WTC11 (cell line): ENCODE measurements at regions not wholly inside any gene's neighbourhood (a gene's known extent, or its start where the extent isn't known, plus 50 kb on each side); places are given as distances from the start of the nearest gene placed in this dataset.

ENCODE experiments used
- ATAC-seq: fragments of 200-7000 bp; cut with Tn5 transposase; 2 replicates; pipeline ENCODE4 v1.10.0; 2021; ENCODE audit warnings: mild to moderate bottlenecking, moderate library complexity
- CTCF ChIA-PET: fragments of 300-600 bp; sonication (Branson Sonifier 250); formaldehyde crosslinking; loops from one replicate; lab custom pipeline; 2021; ENCODE audit warnings: antibody characterized with exemption; lab: Charles Lee
- POLR2A ChIA-PET: fragments of 350-600 bp; sonication (Branson Sonifier 250); formaldehyde crosslinking; loops from one replicate; lab custom pipeline; 2021; ENCODE audit warnings: antibody characterized with exemption; lab: Charles Lee
- DNase-seq: peaks from one replicate; pipeline ENCODE4 v3.0.0; 2021; ENCODE audit warnings: low spot score
- H3K27ac Mint-ChIP-seq: 2 replicates; pipeline ENCODE4 v1.8.0; 2021; ENCODE audit warnings: mixed read lengths
- H3K27me3 Mint-ChIP-seq: 2 replicates; pipeline ENCODE4 v1.8.0; 2021; ENCODE audit warnings: low read depth, mild to moderate bottlenecking, moderate library complexity, mixed read lengths
- H3K36me3 Mint-ChIP-seq: 2 replicates; pipeline ENCODE4 v1.8.0; 2021; ENCODE audit warnings: mixed read lengths
- H3K4me1 Mint-ChIP-seq: 2 replicates; pipeline ENCODE4 v1.8.0; 2022; ENCODE audit warnings: mixed read lengths
- H3K4me3 Mint-ChIP-seq: 2 replicates; pipeline ENCODE4 v1.8.0; 2021; ENCODE audit warnings: mild to moderate bottlenecking, moderate library complexity, mixed read lengths
- H3K9me3 Mint-ChIP-seq: 2 replicates; pipeline ENCODE4 v1.8.0; 2021; ENCODE audit warnings: mixed read lengths
- FOXP4 ChIP-seq: sonication (generic); formaldehyde crosslinking; IDR thresholded peaks from 2 replicates; pipeline ENCODE4 v1.8.0; 2022; ENCODE audit warnings: mild to moderate bottlenecking, missing genetic modification reagents
- GTF2I ChIP-seq: fragments of 250-450 bp; sonication (Bioruptor Pico); conservative IDR thresholded peaks from 2 replicates; pipeline ENCODE4 v1.4.0; 2021; ENCODE audit warnings: mild to moderate bottlenecking
- MXD4 ChIP-seq: fragments of 250-450 bp; sonication (Bioruptor Pico); IDR thresholded peaks from 2 replicates; pipeline ENCODE4 v1.8.0; 2021; ENCODE audit warnings: mild to moderate bottlenecking, moderate library complexity, borderline replicate concordance
- RELA ChIP-seq: sonication (generic); formaldehyde crosslinking; IDR thresholded peaks from 2 replicates; pipeline ENCODE4 v1.8.1; 2022; ENCODE audit warnings: missing genetic modification reagents, mild to moderate bottlenecking, borderline replicate concordance
- USF1 ChIP-seq: sonication (generic); formaldehyde crosslinking; IDR thresholded peaks from 2 replicates; pipeline ENCODE4 v1.8.0; 2022; ENCODE audit warnings: mild to moderate bottlenecking, missing genetic modification reagents
- ZNF423 ChIP-seq: fragments of 250-450 bp; sonication (Bioruptor Pico); IDR thresholded peaks from 2 replicates; pipeline ENCODE4 v2.1.2; 2022; ENCODE audit warnings: mild to moderate bottlenecking, moderate library complexity
- ZNF532 ChIP-seq: fragments of 250-450 bp; sonication (Bioruptor Pico); IDR thresholded peaks from 2 replicates; pipeline ENCODE4 v1.9.0; 2021; ENCODE audit warnings: mild to moderate bottlenecking, borderline replicate concordance
- TF ChIP-seq, protein P1 (sequence below): fragments of 250-450 bp; sonication (Bioruptor Pico); IDR thresholded peaks from 2 replicates; pipeline ENCODE4 v2.1.2; 2022; ENCODE audit warnings: mild to moderate bottlenecking, moderate library complexity
- TF ChIP-seq, protein P2 (sequence below): sonication (generic); formaldehyde crosslinking; IDR thresholded peaks from 2 replicates; pipeline ENCODE4 v1.8.1; 2022; ENCODE audit warnings: missing genetic modification reagents, borderline replicate concordance
- TF ChIP-seq, protein P3 (sequence below): sonication (generic); formaldehyde crosslinking; IDR thresholded peaks from 2 replicates; pipeline ENCODE4 v1.8.0; 2022; ENCODE audit warnings: missing genetic modification reagents
- TF ChIP-seq, protein P4 (sequence below): sonication (generic); formaldehyde crosslinking; IDR thresholded peaks from 2 replicates; pipeline ENCODE4 v1.8.0; 2023; ENCODE audit warnings: missing genetic modification reagents, mild to moderate bottlenecking, borderline replicate concordance
- TF ChIP-seq, protein P5 (sequence below): fragments of 250-450 bp; sonication (Bioruptor Pico); conservative IDR thresholded peaks from 2 replicates; pipeline ENCODE4 v1.9.0; 2021; ENCODE audit warnings: mild to moderate bottlenecking
- TF ChIP-seq, protein P6 (sequence below): sonication (generic); formaldehyde crosslinking; IDR thresholded peaks from 2 replicates; pipeline ENCODE4 v1.8.1; 2023; ENCODE audit warnings: mild to moderate bottlenecking, missing genetic modification reagents, moderate library complexity

DNA sequence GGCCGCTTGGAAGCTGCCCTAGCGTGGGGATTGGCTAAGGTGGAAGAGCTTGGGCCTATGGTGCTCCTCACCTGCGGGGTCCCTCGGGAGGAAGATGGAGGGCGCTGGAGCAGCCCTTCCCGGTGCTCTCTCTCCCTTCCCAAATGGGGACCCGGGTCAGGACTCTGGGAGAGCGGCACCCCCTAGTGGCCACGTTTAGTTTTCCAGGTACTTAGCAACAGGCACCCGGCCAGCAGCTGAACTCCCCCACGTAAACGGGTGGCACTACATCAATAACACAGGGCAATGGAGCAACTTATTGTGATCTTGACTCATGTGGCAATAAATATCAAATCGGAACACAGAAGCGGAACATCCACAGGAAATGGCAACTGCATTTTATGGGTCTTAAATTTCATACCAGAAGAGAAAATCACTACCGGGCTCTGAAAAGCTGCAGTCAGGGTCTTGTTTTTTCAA lies 316.6 kb downstream of the AGTPBP1 start (continued):
- TF ChIP-seq, protein P1, sequence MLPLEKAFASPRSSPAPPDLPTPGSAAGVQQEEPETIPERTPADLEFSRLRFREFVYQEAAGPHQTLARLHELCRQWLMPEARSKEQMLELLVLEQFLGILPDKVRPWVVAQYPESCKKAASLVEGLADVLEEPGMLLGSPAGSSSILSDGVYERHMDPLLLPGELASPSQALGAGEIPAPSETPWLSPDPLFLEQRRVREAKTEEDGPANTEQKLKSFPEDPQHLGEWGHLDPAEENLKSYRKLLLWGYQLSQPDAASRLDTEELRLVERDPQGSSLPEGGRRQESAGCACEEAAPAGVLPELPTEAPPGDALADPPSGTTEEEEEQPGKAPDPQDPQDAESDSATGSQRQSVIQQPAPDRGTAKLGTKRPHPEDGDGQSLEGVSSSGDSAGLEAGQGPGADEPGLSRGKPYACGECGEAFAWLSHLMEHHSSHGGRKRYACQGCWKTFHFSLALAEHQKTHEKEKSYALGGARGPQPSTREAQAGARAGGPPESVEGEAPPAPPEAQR (CRISPR knock-in tag) = no peak

DNA sequence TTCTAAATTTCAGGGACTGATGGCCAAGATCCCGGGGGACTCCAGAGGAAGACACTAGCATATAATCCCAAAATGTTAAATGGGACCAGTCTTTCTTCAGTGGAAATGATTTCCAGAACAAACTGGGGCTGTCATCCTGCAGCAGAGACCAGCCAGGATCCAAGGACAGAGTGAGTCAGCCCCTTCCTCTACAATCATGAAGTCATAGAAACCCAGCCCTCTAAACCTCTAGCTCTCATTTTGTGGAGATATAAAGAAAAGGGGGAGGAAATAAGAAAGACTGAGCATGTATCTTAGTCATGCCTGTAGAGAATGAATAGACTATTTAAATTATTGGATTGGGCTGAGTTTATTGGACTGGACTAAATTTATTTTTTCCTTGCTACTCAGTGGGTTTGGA lies 318.3 kb downstream of the AGTPBP1 start:
- peaks cover 19% of the 10 kb centered on the region for H3K9me3 Mint-ChIP-seq
- no peak for ATAC-seq
- H3K4me3 Mint-ChIP-seq = no peak overlapping the region
- H3K36me3 Mint-ChIP-seq = peaks cover 7% of the 10 kb centered on the region
- ChIA-PET POLR2A (no interaction called here), CTCF (no interaction called here)
- H3K27ac Mint-ChIP-seq = no peak overlapping the region
- no peak for DNase-seq
- H3K4me1 Mint-ChIP-seq = peaks cover 19% of the 10 kb centered on the region
- H3K27me3 Mint-ChIP-seq = no peaks in the 10 kb centered on the region
- TF ChIP-seq, protein P2, sequence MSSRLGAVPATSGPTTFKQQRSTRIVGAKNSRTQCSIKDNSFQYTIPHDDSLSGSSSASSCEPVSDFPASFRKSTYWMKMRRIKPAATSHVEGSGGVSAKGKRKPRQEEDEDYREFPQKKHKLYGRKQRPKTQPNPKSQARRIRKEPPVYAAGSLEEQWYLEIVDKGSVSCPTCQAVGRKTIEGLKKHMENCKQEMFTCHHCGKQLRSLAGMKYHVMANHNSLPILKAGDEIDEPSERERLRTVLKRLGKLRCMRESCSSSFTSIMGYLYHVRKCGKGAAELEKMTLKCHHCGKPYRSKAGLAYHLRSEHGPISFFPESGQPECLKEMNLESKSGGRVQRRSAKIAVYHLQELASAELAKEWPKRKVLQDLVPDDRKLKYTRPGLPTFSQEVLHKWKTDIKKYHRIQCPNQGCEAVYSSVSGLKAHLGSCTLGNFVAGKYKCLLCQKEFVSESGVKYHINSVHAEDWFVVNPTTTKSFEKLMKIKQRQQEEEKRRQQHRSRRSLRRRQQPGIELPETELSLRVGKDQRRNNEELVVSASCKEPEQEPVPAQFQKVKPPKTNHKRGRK (CRISPR knock-in tag) = no peak
- TF ChIP-seq, protein P3, sequence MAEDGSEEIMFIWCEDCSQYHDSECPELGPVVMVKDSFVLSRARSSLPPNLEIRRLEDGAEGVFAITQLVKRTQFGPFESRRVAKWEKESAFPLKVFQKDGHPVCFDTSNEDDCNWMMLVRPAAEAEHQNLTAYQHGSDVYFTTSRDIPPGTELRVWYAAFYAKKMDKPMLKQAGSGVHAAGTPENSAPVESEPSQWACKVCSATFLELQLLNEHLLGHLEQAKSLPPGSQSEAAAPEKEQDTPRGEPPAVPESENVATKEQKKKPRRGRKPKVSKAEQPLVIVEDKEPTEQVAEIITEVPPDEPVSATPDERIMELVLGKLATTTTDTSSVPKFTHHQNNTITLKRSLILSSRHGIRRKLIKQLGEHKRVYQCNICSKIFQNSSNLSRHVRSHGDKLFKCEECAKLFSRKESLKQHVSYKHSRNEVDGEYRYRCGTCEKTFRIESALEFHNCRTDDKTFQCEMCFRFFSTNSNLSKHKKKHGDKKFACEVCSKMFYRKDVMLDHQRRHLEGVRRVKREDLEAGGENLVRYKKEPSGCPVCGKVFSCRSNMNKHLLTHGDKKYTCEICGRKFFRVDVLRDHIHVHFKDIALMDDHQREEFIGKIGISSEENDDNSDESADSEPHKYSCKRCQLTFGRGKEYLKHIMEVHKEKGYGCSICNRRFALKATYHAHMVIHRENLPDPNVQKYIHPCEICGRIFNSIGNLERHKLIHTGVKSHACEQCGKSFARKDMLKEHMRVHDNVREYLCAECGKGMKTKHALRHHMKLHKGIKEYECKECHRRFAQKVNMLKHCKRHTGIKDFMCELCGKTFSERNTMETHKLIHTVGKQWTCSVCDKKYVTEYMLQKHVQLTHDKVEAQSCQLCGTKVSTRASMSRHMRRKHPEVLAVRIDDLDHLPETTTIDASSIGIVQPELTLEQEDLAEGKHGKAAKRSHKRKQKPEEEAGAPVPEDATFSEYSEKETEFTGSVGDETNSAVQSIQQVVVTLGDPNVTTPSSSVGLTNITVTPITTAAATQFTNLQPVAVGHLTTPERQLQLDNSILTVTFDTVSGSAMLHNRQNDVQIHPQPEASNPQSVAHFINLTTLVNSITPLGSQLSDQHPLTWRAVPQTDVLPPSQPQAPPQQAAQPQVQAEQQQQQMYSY (CRISPR knock-in tag) = no peak
- TF ChIP-seq ZNF423 (CRISPR knock-in tag) (no peak), GTF2I (CRISPR knock-in tag) (no peak), MXD4 (CRISPR knock-in tag) (no peak), ZNF532 (no peak), FOXP4 (CRISPR knock-in tag) (no peak), USF1 (CRISPR knock-in tag) (no peak), RELA (CRISPR knock-in tag) (no peak)
- TF ChIP-seq, protein P4, sequence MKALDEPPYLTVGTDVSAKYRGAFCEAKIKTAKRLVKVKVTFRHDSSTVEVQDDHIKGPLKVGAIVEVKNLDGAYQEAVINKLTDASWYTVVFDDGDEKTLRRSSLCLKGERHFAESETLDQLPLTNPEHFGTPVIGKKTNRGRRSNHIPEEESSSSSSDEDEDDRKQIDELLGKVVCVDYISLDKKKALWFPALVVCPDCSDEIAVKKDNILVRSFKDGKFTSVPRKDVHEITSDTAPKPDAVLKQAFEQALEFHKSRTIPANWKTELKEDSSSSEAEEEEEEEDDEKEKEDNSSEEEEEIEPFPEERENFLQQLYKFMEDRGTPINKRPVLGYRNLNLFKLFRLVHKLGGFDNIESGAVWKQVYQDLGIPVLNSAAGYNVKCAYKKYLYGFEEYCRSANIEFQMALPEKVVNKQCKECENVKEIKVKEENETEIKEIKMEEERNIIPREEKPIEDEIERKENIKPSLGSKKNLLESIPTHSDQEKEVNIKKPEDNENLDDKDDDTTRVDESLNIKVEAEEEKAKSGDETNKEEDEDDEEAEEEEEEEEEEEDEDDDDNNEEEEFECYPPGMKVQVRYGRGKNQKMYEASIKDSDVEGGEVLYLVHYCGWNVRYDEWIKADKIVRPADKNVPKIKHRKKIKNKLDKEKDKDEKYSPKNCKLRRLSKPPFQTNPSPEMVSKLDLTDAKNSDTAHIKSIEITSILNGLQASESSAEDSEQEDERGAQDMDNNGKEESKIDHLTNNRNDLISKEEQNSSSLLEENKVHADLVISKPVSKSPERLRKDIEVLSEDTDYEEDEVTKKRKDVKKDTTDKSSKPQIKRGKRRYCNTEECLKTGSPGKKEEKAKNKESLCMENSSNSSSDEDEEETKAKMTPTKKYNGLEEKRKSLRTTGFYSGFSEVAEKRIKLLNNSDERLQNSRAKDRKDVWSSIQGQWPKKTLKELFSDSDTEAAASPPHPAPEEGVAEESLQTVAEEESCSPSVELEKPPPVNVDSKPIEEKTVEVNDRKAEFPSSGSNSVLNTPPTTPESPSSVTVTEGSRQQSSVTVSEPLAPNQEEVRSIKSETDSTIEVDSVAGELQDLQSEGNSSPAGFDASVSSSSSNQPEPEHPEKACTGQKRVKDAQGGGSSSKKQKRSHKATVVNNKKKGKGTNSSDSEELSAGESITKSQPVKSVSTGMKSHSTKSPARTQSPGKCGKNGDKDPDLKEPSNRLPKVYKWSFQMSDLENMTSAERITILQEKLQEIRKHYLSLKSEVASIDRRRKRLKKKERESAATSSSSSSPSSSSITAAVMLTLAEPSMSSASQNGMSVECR (CRISPR knock-in tag) = no peak
- TF ChIP-seq, protein P5, sequence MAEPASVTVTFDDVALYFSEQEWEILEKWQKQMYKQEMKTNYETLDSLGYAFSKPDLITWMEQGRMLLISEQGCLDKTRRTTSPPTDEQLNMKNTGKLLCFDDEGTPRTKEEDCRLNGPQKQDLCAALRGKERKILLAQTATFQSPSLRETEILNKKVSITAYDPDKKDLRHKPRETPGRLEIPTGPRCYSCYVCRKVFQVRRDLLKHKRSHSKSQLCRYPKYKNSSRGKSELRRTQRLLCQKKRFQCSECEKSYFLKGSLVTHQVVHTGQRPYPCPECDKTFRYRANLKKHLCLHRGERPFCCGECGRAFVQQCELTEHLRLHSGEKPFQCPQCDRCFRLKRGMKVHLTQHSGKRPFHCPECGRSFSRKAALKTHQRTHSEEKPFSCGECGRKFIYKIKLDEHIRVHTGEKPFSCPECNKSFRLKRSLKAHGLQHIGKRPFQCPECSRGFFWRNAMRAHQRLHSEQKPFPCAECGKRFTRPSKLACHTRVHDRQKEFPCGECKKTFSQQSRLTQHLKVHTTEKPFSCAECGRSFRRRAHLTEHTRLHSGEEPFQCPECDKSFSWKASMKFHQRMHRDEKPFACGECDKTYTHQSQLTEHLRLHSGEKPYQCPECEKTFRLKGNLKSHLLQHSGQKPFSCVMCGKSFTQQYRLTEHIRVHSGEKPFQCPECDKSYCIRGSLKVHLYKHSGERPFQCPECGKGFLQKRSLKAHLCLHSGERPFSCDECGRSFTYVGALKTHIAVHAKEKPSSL (CRISPR knock-in tag) = no peak
- TF ChIP-seq, protein P6, sequence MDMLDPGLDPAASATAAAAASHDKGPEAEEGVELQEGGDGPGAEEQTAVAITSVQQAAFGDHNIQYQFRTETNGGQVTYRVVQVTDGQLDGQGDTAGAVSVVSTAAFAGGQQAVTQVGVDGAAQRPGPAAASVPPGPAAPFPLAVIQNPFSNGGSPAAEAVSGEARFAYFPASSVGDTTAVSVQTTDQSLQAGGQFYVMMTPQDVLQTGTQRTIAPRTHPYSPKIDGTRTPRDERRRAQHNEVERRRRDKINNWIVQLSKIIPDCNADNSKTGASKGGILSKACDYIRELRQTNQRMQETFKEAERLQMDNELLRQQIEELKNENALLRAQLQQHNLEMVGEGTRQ (CRISPR knock-in tag) = no peak
